ENCODE measurements at regions not wholly inside any gene's neighbourhood (a gene's known extent, or its start where the extent isn't known, plus 50 kb on each side); places are given as distances from the start of the nearest gene placed in this dataset.

DNA sequence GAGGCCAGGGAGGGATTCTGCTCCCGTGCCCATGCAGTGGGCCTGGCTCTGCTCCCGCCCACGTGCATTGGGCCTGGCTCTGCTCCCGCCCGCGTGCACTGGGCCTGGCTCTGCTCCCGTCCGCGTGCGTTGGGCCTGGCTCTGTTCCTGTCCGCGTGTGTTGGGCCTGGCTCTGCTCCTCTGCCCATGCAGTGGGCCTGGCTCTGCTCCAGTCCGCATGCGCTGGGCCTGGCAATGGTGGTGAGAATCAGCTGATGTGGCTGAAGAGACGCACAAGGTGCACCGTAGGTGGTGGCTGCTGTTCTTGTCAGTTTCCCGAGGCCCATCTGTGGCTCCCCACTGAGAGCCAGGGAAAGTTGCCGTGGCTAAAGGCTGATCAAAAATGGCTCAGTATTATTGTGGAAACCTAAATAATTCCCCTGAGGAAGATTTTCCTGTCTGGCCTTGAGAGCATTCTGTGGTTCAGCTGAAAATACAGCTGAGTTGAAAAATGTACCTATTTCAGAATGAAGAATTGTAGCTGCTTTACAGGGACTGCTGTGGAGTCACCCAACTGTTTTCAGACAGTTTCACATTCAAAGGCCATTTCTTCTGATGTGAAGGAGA, 572.4 kb downstream of the GLRX3 start:
- TF ChIP-seq CTCF (IDR thresholded peaks at IDR 0.05) (no peak), POLR2A (IDR thresholded peaks at IDR 0.05) (no peak)
- Histone ChIP-seq H3K4me3 (no peak overlapping the region), H3K36me3 (no peaks in the 10 kb centered on the region), H3K27ac (no peak overlapping the region), H3K4me1 (no peaks in the 10 kb centered on the region), H3K27me3 (no peaks in the 10 kb centered on the region), H3K9me3 (no peaks in the 10 kb centered on the region)
- intact Hi-C loops (cut with DNase I; ENCODE audit: low total_unique reads), result no loop called here
- DNase-seq, result no peak

- Histone ChIP-seq H3K4me1 (no peaks in the 10 kb centered on the region), H3K36me3 (no peaks in the 10 kb centered on the region), H3K9me3 (no peaks in the 10 kb centered on the region), H3K27ac (no peak overlapping the region), H3K4me3 (no peak overlapping the region), H3K27me3 (no peaks in the 10 kb centered on the region)
- intact Hi-C loops (cut with DNase I; ENCODE audit: low total_unique reads), result no loop called here
- no peak for TF ChIP-seq POLR2A (IDR thresholded peaks at IDR 0.05)
- no peak for TF ChIP-seq CTCF (IDR thresholded peaks at IDR 0.05)
- no peak for DNase-seq
Measured at GRCh38 chr10:130709415-130709814, 573.2 kb downstream of the GLRX3 start.

DNA sequence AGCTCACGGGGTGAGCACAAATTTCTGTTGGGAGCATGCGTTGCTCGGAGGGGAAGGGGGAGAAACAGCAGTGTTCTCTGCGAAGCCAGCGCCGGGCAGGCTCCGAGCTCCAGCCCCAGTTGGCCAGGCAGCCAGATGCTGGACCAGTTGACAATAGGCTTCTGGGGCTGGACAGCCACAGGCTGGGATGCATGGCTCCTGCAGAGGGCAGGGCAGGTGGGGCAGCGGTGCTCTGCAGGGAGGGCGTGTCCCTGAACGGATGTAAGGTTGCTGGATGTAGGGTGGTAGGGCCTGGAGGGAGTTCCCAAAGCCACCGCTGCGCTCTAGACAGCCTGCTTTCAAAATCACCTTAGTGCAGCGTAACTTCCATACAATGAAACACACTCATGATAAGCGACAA, 574.9 kb downstream of the GLRX3 start:
- no peak for DNase-seq
- intact Hi-C loops (cut with DNase I; ENCODE audit: low total_unique reads), result no loop called here
- Histone ChIP-seq H3K27me3 (no peaks in the 10 kb centered on the region), H3K4me1 (no peaks in the 10 kb centered on the region), H3K4me3 (no peak overlapping the region), H3K27ac (no peak overlapping the region), H3K36me3 (no peaks in the 10 kb centered on the region), H3K9me3 (no peaks in the 10 kb centered on the region)
- TF ChIP-seq CTCF (IDR thresholded peaks at IDR 0.05), result no peak
- no peak for TF ChIP-seq POLR2A (IDR thresholded peaks at IDR 0.05)

DNA sequence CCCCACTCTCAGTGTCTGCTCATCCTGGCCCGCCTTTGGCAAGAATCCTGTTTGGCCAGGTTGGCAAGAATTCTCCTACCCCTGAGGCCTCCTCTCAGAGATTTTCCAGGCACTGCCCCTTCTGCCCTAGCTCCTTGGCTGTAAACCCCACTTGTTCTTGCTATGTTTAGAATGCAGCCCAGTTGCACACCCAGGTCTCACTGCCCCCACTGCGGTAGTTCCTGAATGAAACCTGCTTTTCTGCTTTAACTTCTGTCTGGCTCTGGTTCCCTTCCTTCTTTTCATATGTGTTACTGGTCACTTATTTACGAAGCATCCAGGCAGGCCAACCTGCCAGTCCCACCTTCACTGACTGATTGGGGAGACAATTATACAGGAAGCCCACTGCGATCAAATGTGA, 576.9 kb downstream of the GLRX3 start:
- H3K27me3 ChIP-seq, result no peaks in the 10 kb centered on the region
- H3K27ac ChIP-seq, result no peak overlapping the region
- no peaks in the 10 kb centered on the region for H3K9me3 ChIP-seq
- no peaks in the 10 kb centered on the region for H3K4me1 ChIP-seq
- intact Hi-C loops (cut with DNase I; ENCODE audit: low total_unique reads), result no loop called here
- no peaks in the 10 kb centered on the region for H3K36me3 ChIP-seq
- H3K4me3 ChIP-seq, result no peak overlapping the region
- TF ChIP-seq CTCF (IDR thresholded peaks at IDR 0.05), result no peak
- no peak for TF ChIP-seq POLR2A (IDR thresholded peaks at IDR 0.05)
- no peak for DNase-seq

DNA sequence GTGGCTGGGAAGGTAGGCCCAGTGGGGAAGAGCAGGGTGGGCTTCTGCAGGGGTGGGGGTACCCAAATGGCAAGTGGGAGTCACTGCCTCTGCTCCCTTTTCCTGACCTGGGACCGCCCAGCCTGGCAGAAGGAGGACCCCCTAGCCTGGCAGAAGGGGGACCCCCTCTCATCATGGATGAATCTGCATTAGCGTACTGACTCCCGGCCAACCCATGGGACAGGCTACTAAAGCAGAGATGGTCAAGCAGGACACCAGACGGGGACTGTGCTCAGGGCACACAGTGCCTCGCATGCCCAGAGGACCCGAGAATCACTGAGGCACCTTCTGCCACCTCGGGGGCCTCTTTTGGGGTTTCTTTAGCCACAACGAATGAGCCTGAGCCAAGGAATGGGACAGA, 577.5 kb downstream of the GLRX3 start:
- DNase-seq, result no peak
- TF ChIP-seq CTCF (IDR thresholded peaks at IDR 0.05) (no peak), POLR2A (IDR thresholded peaks at IDR 0.05) (no peak)
- no peaks in the 10 kb centered on the region for H3K27me3 ChIP-seq
- no peaks in the 10 kb centered on the region for H3K36me3 ChIP-seq
- no peaks in the 10 kb centered on the region for H3K9me3 ChIP-seq
- no peaks in the 10 kb centered on the region for H3K4me1 ChIP-seq
- intact Hi-C loops (cut with DNase I; ENCODE audit: low total_unique reads), result no loop called here
- no peak overlapping the region for H3K4me3 ChIP-seq
- H3K27ac ChIP-seq, result no peak overlapping the region
